B cell (primary cell): ENCODE measurements at regions not wholly inside any gene's neighbourhood (a gene's known extent, or its start where the extent isn't known, plus 50 kb on each side); places are given as distances from the start of the nearest gene placed in this dataset.

Source experiments
- ATAC-seq: fragments of 200-7000 bp; cut with Tn5 transposase; one replicate; pipeline ENCODE4 v1.10.0; 2021; ENCODE audit warnings: low read depth, mild to moderate bottlenecking, moderate number of reproducible peaks, moderate library complexity
- CTCF ChIA-PET: fragments of 350-600 bp; sonication (Branson Sonifier 250); formaldehyde crosslinking; loops from one replicate; lab custom pipeline; 2021; ENCODE audit warnings: antibody characterized with exemption, inconsistent platforms; lab: Charles Lee
- POLR2A ChIA-PET: fragments of 350-600 bp; sonication (Branson Sonifier 250); formaldehyde crosslinking; loops from one replicate; lab custom pipeline; 2021; ENCODE audit warnings: antibody characterized with exemption; lab: Charles Lee
- DNase-seq: peaks from one replicate; pipeline ENCODE4 v3.0.0; 2013
- H2AFZ ChIP-seq: 2 replicates; pipeline ENCODE4 v1.6.1; 2012; ENCODE audit warnings: mild to moderate bottlenecking, low read depth, low read length; ENCODE audit not compliant: insufficient read depth, poor library complexity, severe bottlenecking
- H3K27ac ChIP-seq, 2 donors: 1 replicate in 1 of 2; 2 replicates in 1 of 2; pipeline ENCODE4 v1.5.1; 2012 to 2013; ENCODE audit warnings: low read length in 2 of 2, mild to moderate bottlenecking in 2 of 2, moderate library complexity in 1 of 2
- H3K27me3 ChIP-seq, 4 experiments: fragments of 200-600 bp in 1 of 4; sonication (generic) in 1 of 4; replicated peaks in 1 of 4; 1 replicate in 2 of 4; 2 replicates in 2 of 4; pipeline versions ENCODE4 v1.6.1 to v1.7.0; 2013 to 2016; ENCODE audit warnings: low read length in 3 of 4, mild to moderate bottlenecking in 2 of 4, mixed read lengths in 1 of 4, moderate library complexity in 1 of 4; ENCODE audit not compliant: insufficient read depth in 4 of 4, control insufficient read depth in 3 of 4; ENCODE audit errors: control extremely low read depth in 1 of 4
- H3K36me3 ChIP-seq, 2 experiments: replicated peaks in 1 of 2; 1 replicate in 1 of 2; 2 replicates in 1 of 2; pipeline versions ENCODE4 v1.6.1 to v1.7.1; 2013; ENCODE audit warnings: low read length in 1 of 2; ENCODE audit not compliant: insufficient read depth in 2 of 2, control insufficient read depth in 1 of 2; ENCODE audit errors: control extremely low read depth in 1 of 2, extremely low read depth in 1 of 2
- H3K4me1 ChIP-seq, 2 donors: fragments of 200-600 bp in 1 of 2; sonication (generic) in 1 of 2; 1 replicate in 1 of 2; 2 replicates in 1 of 2; pipeline versions ENCODE4 v1.5.1 to v1.6.1; 2013 to 2017; ENCODE audit warnings: low read length in 2 of 2; ENCODE audit not compliant: control insufficient read depth in 2 of 2, insufficient read depth in 2 of 2
- H3K4me2 ChIP-seq: replicated peaks from 2 replicates; pipeline ENCODE3; 2012; ENCODE audit warnings: mild to moderate bottlenecking, low read depth, low read length; ENCODE audit not compliant: poor library complexity, severe bottlenecking
- H3K4me3 ChIP-seq, 5 experiments: fragments of 200-600 bp in 1 of 5; sonication (generic) in 1 of 5; 1 replicate in 3 of 5; 2 replicates in 2 of 5; pipeline versions ENCODE4 v1.5.1 to v1.7.0; 2011 to 2016; ENCODE audit warnings: low read length in 4 of 5, mild to moderate bottlenecking in 4 of 5, low read depth in 2 of 5, control low read depth in 1 of 5, moderate library complexity in 1 of 5; ENCODE audit not compliant: insufficient read depth in 1 of 5; ENCODE audit errors: control extremely low read depth in 1 of 5, extremely low read depth in 1 of 5
- H3K79me2 ChIP-seq: fragments of 200-600 bp; sonication (generic); one replicate; pipeline ENCODE4 v1.6.0; 2016; ENCODE audit warnings: low read length; ENCODE audit not compliant: control insufficient read depth, insufficient read depth
- H3K9ac ChIP-seq: fragments of 200-600 bp; sonication (generic); 2 replicates; pipeline ENCODE4 v1.6.1; 2017; ENCODE audit warnings: mild to moderate bottlenecking, low read length, moderate library complexity
- H3K9me3 ChIP-seq, 3 donors: one replicate each; pipeline versions ENCODE4 v1.6.1 to v1.7.1; 2013; ENCODE audit warnings: low read length in 2 of 3; ENCODE audit not compliant: control insufficient read depth in 2 of 3, insufficient read depth in 1 of 3; ENCODE audit errors: control extremely low read depth in 1 of 3
- H4K20me1 ChIP-seq: 2 replicates; pipeline ENCODE4 v1.6.0; 2012; ENCODE audit warnings: mild to moderate bottlenecking, low read length; ENCODE audit not compliant: insufficient read depth, control insufficient read depth, poor library complexity, severe bottlenecking
- H3K27ac Mint-ChIP-seq: one replicate; pipeline ENCODE4 v1.8.0; 2021; ENCODE audit warnings: mixed read lengths
- H3K27me3 Mint-ChIP-seq: one replicate; pipeline ENCODE4 v1.8.0; 2021; ENCODE audit warnings: mixed read lengths
- H3K4me1 Mint-ChIP-seq: one replicate; pipeline ENCODE4 v1.8.0; 2021; ENCODE audit warnings: mixed read lengths
- H3K4me3 Mint-ChIP-seq: one replicate; pipeline ENCODE4 v1.8.0; 2021; ENCODE audit warnings: mixed read lengths
- H3K9me3 Mint-ChIP-seq: one replicate; pipeline ENCODE4 v1.8.0; 2022; ENCODE audit warnings: mixed read lengths; ENCODE audit not compliant: insufficient read depth
- EZH2 ChIP-seq: IDR thresholded peaks from 2 replicates; pipeline ENCODE4 v1.6.1; 2012; ENCODE audit warnings: borderline replicate concordance, low read depth, mild to moderate bottlenecking, moderate library complexity, low read length; ENCODE audit not compliant: insufficient read depth, poor library complexity, severe bottlenecking
- WGBS: methylation state at CpG from one replicate; pipeline ENCODE4 v1.1.5; 2013; ENCODE audit warnings: missing lambda C conversion rate; ENCODE audit not compliant: insufficient coverage; 5-methylcytosine and 5-hydroxymethylcytosine counted together
- intact Hi-C: fragments of 100-400 bp; cut with micrococcal nuclease; formaldehyde crosslinking; loops from one replicate; pipeline ENCODE4 v1.10.0; 2022
- TF ChIP-seq, protein P1 (sequence below): fragments of 200-600 bp; IDR thresholded peaks from one replicate; pipeline ENCODE4 v1.8.0; 2022; ENCODE audit warnings: antibody characterized with exemption, mild to moderate bottlenecking

DNA sequence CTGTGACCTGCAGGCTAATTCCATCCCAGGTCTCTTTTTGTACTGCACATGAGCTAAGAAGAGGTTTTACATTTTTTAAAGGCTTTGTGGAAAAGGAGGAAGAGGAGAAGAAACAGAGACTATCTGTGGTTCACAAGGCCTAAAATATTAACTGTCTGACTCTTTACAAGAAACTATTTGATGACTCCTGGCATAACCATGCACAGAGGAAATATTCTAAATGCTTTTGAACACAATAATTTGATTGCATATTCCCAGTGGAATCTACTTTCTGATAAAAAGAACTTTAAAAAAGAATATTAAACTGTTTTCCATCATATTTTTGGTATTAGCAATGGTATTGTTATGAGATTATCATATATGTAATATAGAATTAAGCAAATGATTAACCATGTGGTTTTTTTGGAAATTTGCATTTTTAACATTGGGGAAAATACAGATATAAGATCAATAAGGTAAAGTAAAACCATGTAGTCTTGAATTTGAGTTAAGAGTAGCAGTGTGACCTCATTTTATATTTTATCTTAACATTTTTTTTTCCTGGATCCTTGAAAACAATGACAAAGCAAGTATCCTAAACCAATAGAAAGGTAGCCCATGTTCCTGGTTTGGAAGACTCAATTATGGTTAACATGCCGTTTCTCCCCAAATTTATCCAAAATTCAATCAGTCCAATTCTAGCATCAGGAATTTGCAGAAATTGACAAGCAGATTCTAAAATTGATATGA is 251.0 kb downstream of the UQCRFS1 start:
- H2AFZ ChIP-seq, result no peak overlapping the region
- Mint-ChIP-seq H3K9me3 (no peaks in the 10 kb centered on the region), H3K4me3 (no peak overlapping the region), H3K27ac (no peak overlapping the region), H3K27me3 (no peaks in the 10 kb centered on the region), H3K4me1 (no peaks in the 10 kb centered on the region)
- H3K4me2 ChIP-seq, result no peak overlapping the region
- DNase-seq (no peak), ATAC-seq (no peak)
- H4K20me1 ChIP-seq, result no peaks in the 10 kb centered on the region
- H3K79me2 ChIP-seq, result no peaks in the 10 kb centered on the region
- H3K4me1 ChIP-seq, result no peaks in the 10 kb centered on the region
- H3K4me3 ChIP-seq, result no peak overlapping the region
- H3K27ac ChIP-seq, result no peak overlapping the region
- ChIA-PET CTCF (no interaction called here), POLR2A (no interaction called here)
- H3K36me3 ChIP-seq, result no peaks in the 10 kb centered on the region
- no peaks in the 10 kb centered on the region for H3K27me3 ChIP-seq
- H3K9me3 ChIP-seq, result no peaks in the 10 kb centered on the region
- WGBS, result no CpG with 5 or more reads among the region's 1 CpG
- H3K9ac ChIP-seq, result no peak overlapping the region
- intact Hi-C loops, result no loop called here
- TF ChIP-seq, protein P1, sequence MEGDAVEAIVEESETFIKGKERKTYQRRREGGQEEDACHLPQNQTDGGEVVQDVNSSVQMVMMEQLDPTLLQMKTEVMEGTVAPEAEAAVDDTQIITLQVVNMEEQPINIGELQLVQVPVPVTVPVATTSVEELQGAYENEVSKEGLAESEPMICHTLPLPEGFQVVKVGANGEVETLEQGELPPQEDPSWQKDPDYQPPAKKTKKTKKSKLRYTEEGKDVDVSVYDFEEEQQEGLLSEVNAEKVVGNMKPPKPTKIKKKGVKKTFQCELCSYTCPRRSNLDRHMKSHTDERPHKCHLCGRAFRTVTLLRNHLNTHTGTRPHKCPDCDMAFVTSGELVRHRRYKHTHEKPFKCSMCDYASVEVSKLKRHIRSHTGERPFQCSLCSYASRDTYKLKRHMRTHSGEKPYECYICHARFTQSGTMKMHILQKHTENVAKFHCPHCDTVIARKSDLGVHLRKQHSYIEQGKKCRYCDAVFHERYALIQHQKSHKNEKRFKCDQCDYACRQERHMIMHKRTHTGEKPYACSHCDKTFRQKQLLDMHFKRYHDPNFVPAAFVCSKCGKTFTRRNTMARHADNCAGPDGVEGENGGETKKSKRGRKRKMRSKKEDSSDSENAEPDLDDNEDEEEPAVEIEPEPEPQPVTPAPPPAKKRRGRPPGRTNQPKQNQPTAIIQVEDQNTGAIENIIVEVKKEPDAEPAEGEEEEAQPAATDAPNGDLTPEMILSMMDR, result no peak
- no peak for TF ChIP-seq EZH2

DNA sequence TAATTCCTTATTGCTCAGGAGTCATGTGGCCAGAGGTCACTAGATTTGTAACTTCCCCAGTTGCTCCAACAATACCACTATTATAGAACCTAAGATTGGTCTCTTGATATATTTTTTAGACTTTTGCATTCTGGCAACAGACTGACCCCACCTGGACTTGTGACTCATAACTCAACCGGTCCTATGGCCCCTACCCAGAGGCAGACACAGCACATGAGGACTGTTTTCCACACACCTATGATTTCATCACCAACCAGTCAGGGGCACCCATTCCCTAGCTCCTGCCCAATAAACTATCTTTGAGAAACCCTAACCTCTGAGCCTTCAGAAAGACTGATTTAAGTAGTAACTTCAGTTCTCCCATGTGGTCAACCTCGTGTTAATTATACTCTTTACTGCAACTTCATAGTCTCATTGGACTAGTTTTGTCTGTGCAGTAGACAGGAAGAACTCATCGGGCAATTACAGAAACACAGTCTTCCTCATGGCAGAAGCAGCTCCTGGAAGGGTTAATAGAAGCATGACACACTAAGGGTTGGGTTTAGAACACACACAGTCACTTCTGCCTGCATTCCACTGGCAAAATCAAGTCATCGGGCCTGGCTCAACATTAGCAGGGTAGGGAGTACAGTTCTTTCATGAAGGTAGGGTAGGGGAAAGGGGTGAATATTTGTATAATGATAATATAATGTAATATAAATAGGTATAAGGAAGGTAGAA is 251.8 kb downstream of the UQCRFS1 start:
- H3K79me2 ChIP-seq, result no peaks in the 10 kb centered on the region
- ChIA-PET CTCF (no interaction called here), POLR2A (no interaction called here)
- no peak overlapping the region for H3K4me3 ChIP-seq
- no peaks in the 10 kb centered on the region for H3K36me3 ChIP-seq
- 100% methylated on average over 1 of the region's 4 CpGs for WGBS
- H4K20me1 ChIP-seq, result no peaks in the 10 kb centered on the region
- Mint-ChIP-seq H3K9me3 (no peaks in the 10 kb centered on the region), H3K4me3 (no peak overlapping the region), H3K27me3 (no peaks in the 10 kb centered on the region), H3K4me1 (no peaks in the 10 kb centered on the region), H3K27ac (no peak overlapping the region)
- H3K4me2 ChIP-seq, result no peak overlapping the region
- no peak overlapping the region for H2AFZ ChIP-seq
- DNase-seq (no peak), ATAC-seq (no peak)
- no peaks in the 10 kb centered on the region for H3K4me1 ChIP-seq
- no peak for TF ChIP-seq EZH2
- TF ChIP-seq, protein P1, result no peak
- H3K9ac ChIP-seq, result no peak overlapping the region
- intact Hi-C loops, result no loop called here
- no peaks in the 10 kb centered on the region for H3K27me3 ChIP-seq
- H3K9me3 ChIP-seq, result no peaks in the 10 kb centered on the region
- H3K27ac ChIP-seq, result no peak overlapping the region
